ENCODE measurements at regions not wholly inside any gene's neighbourhood (a gene's known extent, or its start where the extent isn't known, plus 50 kb on each side); places are given as distances from the start of the nearest gene placed in this dataset.
"Not testable (repeated sequence)": the region's sequence is repeated elsewhere in the genome, so short reads cannot be mapped to it uniquely, and the experiment has no call there.

- no peak for TF ChIP-seq CTCF (IDR thresholded peaks at IDR 0.05)
- ATAC-seq (ENCODE audit: low FRiP score) (no peak), DNase-seq (ENCODE audit: low spot score) (no peak)
Measured at GRCh38 chr7:49702099-49702498, 71.3 kb upstream of the VWC2 start.

- TF ChIP-seq CTCF (IDR thresholded peaks at IDR 0.05) = no peak
- DNase-seq (ENCODE audit: low spot score) (no peak), ATAC-seq (ENCODE audit: low FRiP score) (no peak)
Measured at GRCh38 chr7:49703337-49703736, 70.1 kb upstream of the VWC2 start.

- DNase-seq (ENCODE audit: low spot score) (no peak), ATAC-seq (ENCODE audit: low FRiP score) (no peak)
- no peak for TF ChIP-seq CTCF (IDR thresholded peaks at IDR 0.05)
Measured at GRCh38 chr7:49703881-49704280, 69.6 kb upstream of the VWC2 start.

- ATAC-seq (ENCODE audit: low FRiP score) (no peak), DNase-seq (ENCODE audit: low spot score) (no peak)
- no peak for TF ChIP-seq CTCF (IDR thresholded peaks at IDR 0.05)
Measured at GRCh38 chr7:49706106-49706505, 67.3 kb upstream of the VWC2 start.

GRCh38 chr7:49707891-49708290 lies 65.5 kb upstream of the VWC2 start:
- TF ChIP-seq CTCF (IDR thresholded peaks at IDR 0.05) = no peak
- no peak for DNase-seq (ENCODE audit: low spot score)
- no peak for ATAC-seq (ENCODE audit: low FRiP score)

GRCh38 chr7:49708590-49708989 lies 64.8 kb upstream of the VWC2 start:
- no peak for DNase-seq (ENCODE audit: low spot score)
- no peak for ATAC-seq (ENCODE audit: low FRiP score)
- TF ChIP-seq CTCF (IDR thresholded peaks at IDR 0.05) = no peak

GRCh38 chr7:49711072-49711723 lies 62.2 kb upstream of the VWC2 start:
- DNase-seq (ENCODE audit: low spot score); ATAC-seq (ENCODE audit: low FRiP score): not testable (repeated sequence)

Measured in omental fat pad (tissue), 3 donors.